ENCODE measurements at regions not wholly inside any gene's neighbourhood (a gene's known extent, or its start where the extent isn't known, plus 50 kb on each side); places are given as distances from the start of the nearest gene placed in this dataset.

- Histone ChIP-seq H3K9me3 (ENCODE audit: control insufficient read depth, insufficient read depth, low read depth, low read length) (no peaks in the 10 kb centered on the region), H3K27ac (ENCODE audit: extremely low read depth, low read depth, low read length) (no peak overlapping the region), H3K4me1 (ENCODE audit: control insufficient read depth, insufficient read depth, low read length) (no peaks in the 10 kb centered on the region), H3K36me3 (ENCODE audit: control insufficient read depth in 2 of 2, insufficient read depth in 1 of 2, low read length in 2 of 2) (no peaks in the 10 kb centered on the region), H3K4me3 (ENCODE audit: low read depth, low read length) (no peak overlapping the region)
- ChIA-PET POLR2A (interaction anchor here (0.8 kb wide), 1 partner anchor 9 kb away, joined by 3 read pairs; no protein-coding TSS in a partner anchor), CTCF (interaction anchor here (0.7 kb wide), 1 partner anchor 135 kb away, joined by 3 read pairs; no protein-coding TSS in a partner anchor)
- TF ChIP-seq ZNF112 (tag by site-specific recombination; IDR thresholded peaks at IDR 0.05), result no peak
- no peak for TF ChIP-seq RBAK (tag by site-specific recombination; IDR thresholded peaks at IDR 0.05)
- TF ChIP-seq, protein P1, sequence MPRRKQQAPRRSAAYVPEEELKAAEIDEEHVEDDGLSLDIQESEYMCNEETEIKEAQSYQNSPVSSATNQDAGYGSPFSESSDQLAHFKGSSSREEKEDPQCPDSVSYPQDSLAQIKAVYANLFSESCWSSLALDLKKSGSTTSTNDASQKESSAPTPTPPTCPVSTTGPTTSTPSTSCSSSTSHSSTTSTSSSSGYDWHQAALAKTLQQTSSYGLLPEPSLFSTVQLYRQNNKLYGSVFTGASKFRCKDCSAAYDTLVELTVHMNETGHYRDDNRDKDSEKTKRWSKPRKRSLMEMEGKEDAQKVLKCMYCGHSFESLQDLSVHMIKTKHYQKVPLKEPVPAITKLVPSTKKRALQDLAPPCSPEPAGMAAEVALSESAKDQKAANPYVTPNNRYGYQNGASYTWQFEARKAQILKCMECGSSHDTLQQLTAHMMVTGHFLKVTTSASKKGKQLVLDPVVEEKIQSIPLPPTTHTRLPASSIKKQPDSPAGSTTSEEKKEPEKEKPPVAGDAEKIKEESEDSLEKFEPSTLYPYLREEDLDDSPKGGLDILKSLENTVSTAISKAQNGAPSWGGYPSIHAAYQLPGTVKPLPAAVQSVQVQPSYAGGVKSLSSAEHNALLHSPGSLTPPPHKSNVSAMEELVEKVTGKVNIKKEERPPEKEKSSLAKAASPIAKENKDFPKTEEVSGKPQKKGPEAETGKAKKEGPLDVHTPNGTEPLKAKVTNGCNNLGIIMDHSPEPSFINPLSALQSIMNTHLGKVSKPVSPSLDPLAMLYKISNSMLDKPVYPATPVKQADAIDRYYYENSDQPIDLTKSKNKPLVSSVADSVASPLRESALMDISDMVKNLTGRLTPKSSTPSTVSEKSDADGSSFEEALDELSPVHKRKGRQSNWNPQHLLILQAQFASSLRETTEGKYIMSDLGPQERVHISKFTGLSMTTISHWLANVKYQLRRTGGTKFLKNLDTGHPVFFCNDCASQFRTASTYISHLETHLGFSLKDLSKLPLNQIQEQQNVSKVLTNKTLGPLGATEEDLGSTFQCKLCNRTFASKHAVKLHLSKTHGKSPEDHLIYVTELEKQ (tag by site-specific recombination; IDR thresholded peaks at IDR 0.05; ENCODE audit: borderline replicate concordance), result no peak
- no peak for TF ChIP-seq SP3 (tag by site-specific recombination; IDR thresholded peaks at IDR 0.05)
Observed at GRCh38 chr15:96860741-96861140, 530.2 kb downstream of the NR2F2 start.

GRCh38 chr15:96867992-96868391 is 537.5 kb downstream of the NR2F2 start:
- Histone ChIP-seq H3K9me3 (ENCODE audit: control insufficient read depth, insufficient read depth, low read depth, low read length) (no peaks in the 10 kb centered on the region), H3K4me1 (ENCODE audit: control insufficient read depth, insufficient read depth, low read length) (no peaks in the 10 kb centered on the region), H3K36me3 (ENCODE audit: control insufficient read depth in 2 of 2, insufficient read depth in 1 of 2, low read length in 2 of 2) (no peaks in the 10 kb centered on the region), H3K4me3 (ENCODE audit: low read depth, low read length) (no peak overlapping the region), H3K27ac (ENCODE audit: extremely low read depth, low read depth, low read length) (no peak overlapping the region)
- POLR2A ChIA-PET, result no interaction called here
- CTCF ChIA-PET, result no interaction called here
- TF ChIP-seq ZNF776 (tag by site-specific recombination; IDR thresholded peaks at IDR 0.05; ENCODE audit: borderline replicate concordance) (no peak), ZNF692 (tag by site-specific recombination; IDR thresholded peaks at IDR 0.05) (no peak), ZNF10 (tag by site-specific recombination; IDR thresholded peaks at IDR 0.05) (no peak), ZNF148 (tag by site-specific recombination; IDR thresholded peaks at IDR 0.05; ENCODE audit: borderline replicate concordance) (no peak), ELK4 (IDR thresholded peaks at IDR 0.05; ENCODE audit: borderline replicate concordance, low read depth, low read length) (no peak), ZNF133 (tag by site-specific recombination; IDR thresholded peaks at IDR 0.05) (no peak), ZBTB11 (tag by site-specific recombination; conservative IDR thresholded peaks at IDR 0.05; ENCODE audit: low read depth) (no peak), ZNF324 (tag by site-specific recombination; IDR thresholded peaks at IDR 0.05) (no peak), ZBTB10 (tag by site-specific recombination; IDR thresholded peaks at IDR 0.05) (no peak)
- TF ChIP-seq, protein P2, sequence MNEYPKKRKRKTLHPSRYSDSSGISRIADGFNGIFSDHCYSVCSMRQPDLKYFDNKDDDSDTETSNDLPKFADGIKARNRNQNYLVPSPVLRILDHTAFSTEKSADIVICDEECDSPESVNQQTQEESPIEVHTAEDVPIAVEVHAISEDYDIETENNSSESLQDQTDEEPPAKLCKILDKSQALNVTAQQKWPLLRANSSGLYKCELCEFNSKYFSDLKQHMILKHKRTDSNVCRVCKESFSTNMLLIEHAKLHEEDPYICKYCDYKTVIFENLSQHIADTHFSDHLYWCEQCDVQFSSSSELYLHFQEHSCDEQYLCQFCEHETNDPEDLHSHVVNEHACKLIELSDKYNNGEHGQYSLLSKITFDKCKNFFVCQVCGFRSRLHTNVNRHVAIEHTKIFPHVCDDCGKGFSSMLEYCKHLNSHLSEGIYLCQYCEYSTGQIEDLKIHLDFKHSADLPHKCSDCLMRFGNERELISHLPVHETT (tag by site-specific recombination; IDR thresholded peaks at IDR 0.05), result no peak

Data from HEK293 (cell line).